WI38 (cell line): ENCODE measurements at regions not wholly inside any gene's neighbourhood (a gene's known extent, or its start where the extent isn't known, plus 50 kb on each side); places are given as distances from the start of the nearest gene placed in this dataset.

ENCODE experiments used
- H3K4me3 ChIP-seq: 2 replicates; pipeline ENCODE4 v1.5.1; 2011; ENCODE audit warnings: low read depth, mild to moderate bottlenecking, control low read depth, low read length
- CTCF ChIP-seq: IDR thresholded peaks from 2 replicates; pipeline ENCODE4 v1.5.1; 2012; ENCODE audit warnings: low read depth, mild to moderate bottlenecking, control low read depth, low read length

GRCh38 chr11:95469258-95469657 is 238.3 kb upstream of the SESN3 start:
- no peak for TF ChIP-seq CTCF
- H3K4me3 ChIP-seq, result no peak overlapping the region

GRCh38 chr11:95466416-95466815 is 235.4 kb upstream of the SESN3 start:
- no peak for TF ChIP-seq CTCF
- H3K4me3 ChIP-seq, result no peak overlapping the region

- TF ChIP-seq CTCF, result no peak
- H3K4me3 ChIP-seq, result no peak overlapping the region
Measured at GRCh38 chr11:95465887-95466286, 234.9 kb upstream of the SESN3 start.

- no peak overlapping the region for H3K4me3 ChIP-seq
- no peak for TF ChIP-seq CTCF
Measured at GRCh38 chr11:95461858-95462257, 230.9 kb upstream of the SESN3 start.

- H3K4me3 ChIP-seq, result no peak overlapping the region
- no peak for TF ChIP-seq CTCF
Measured at GRCh38 chr11:95461348-95461747, 230.3 kb upstream of the SESN3 start.

GRCh38 chr11:95459291-95460042 is 228.5 kb upstream of the SESN3 start:
- TF ChIP-seq CTCF, result no peak
- H3K4me3 ChIP-seq, result no peak overlapping the region

- no peak overlapping the region for H3K4me3 ChIP-seq
- TF ChIP-seq CTCF, result no peak
Measured at GRCh38 chr11:95456714-95457491, 225.9 kb upstream of the SESN3 start.
